ENCODE measurements at regions not wholly inside any gene's neighbourhood (a gene's known extent, or its start where the extent isn't known, plus 50 kb on each side); places are given as distances from the start of the nearest gene placed in this dataset.

- peak; percentile 95 for DNase-seq
Observed at GRCh38 chr7:21253740-21254687, 173.9 kb upstream of the SP4 start.

DNA sequence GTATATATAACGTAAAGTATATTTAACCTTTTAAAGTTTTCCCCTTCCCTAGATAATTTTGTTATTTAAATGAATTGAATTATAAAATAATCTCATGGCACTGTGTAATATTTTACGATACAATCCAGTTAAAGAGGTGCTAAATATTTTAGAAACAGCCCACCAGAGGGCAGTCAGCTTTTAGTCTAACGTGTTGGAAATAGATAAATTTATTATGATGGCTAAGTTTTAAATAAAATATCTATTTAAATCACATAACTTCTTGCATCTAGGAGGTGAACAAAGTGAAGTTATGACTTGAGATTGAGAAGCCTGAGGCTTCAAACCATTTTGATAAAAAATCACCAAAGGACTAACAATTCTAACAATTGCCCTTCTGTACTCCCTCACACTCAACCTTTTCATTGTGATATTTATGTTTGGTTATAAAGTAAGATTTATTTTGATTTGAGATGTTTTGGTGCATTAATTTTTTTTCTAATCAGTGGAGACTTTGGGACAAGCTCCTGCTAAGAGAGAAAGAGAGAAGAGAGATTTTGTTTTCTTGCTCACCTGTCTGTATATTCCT, 171.5 kb upstream of the SP4 start:
- peak; percentile 68 for DNase-seq

DNA sequence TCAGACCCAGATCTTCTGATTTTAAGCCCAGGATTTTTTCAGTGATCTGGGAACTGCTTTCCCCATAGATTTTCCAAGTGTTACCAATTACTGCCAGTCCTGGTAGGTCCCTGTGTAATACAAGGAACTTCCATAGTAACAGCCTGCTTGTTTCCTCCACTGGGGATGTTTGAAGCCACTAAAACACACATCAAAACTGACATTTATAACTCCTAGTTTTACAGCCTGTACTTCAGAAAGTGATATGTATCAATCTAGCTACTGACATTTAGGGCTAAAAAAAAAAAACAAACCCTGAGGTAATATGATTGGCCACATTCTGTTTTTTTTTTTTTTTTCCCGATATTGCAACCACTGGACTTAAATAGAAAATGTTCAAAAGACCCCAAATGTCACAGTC, 166.9 kb upstream of the SP4 start:
- DNase-seq, result no peak

DNA sequence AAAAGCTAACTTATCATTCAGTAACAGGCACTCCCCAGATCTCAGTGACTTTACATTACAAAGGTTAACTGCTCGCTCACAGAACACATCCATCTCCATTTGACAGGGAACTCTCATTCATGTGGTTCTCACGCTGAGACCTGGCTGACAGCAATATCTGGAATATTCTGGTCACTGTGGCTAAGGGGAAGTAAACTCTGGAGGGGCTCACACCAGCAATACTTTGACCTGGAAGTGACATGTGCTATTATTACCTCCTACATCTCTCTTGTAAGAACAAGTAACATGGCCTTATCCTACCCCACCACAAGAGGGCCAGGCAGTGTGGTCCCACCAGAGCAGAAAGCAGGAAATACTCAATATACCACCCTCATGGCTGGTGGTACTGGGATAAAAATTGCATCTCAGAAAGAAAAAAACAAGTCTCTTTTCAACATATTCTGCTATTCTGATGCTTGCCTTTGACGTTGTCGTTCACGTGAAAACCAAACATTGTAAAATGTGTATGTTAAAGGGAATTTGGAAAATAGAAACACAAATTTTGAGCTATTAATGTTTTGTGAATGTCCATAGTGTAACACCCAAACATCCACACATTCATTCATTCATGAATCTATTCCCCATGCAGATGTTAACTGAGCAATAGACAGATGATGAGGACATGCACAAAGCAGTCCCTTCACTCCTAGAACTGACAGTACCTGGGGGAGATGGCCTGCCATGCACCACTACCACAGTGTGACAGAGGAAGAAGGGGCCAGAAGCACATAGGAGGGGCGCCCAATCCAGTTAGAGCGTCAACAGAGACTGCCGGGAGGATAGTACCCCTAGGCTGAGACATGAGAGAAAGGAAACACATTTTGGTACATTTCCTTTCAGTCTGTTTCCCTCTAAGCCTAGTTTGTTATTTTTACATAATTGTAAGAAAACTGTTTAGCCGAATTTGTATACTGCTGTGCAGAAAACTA, 166.0 kb upstream of the SP4 start:
- peak; percentile 43 for DNase-seq

DNA sequence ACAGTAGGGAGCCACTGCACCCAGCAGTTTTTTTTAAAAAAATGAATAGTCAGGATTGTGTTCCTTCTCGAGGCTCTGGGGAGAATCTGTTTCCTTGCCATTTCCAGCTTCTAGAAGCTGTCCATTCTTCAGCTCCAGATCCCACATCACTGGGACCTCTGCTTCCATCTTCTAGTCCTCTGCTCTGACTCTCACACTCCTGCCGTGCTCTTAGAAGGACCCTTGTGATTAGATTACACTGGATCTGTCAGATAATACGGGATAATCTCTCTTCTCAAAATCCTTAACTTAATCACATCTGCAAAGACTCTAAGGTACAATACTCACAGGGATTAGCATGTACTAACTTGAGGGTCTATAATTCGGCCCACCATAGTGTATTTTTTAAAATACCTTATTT, 158.9 kb upstream of the SP4 start:
- no peak for DNase-seq

GRCh38 chr7:21276471-21277035, 151.3 kb upstream of the SP4 start:
- no peak for DNase-seq

- no peak for DNase-seq
Observed at GRCh38 chr7:21278944-21279343, 148.9 kb upstream of the SP4 start.

- no peak for DNase-seq
Observed at GRCh38 chr7:21281193-21281592, 146.7 kb upstream of the SP4 start.

GRCh38 chr7:21293771-21294170, 134.1 kb upstream of the SP4 start:
- no peak for DNase-seq

DNA sequence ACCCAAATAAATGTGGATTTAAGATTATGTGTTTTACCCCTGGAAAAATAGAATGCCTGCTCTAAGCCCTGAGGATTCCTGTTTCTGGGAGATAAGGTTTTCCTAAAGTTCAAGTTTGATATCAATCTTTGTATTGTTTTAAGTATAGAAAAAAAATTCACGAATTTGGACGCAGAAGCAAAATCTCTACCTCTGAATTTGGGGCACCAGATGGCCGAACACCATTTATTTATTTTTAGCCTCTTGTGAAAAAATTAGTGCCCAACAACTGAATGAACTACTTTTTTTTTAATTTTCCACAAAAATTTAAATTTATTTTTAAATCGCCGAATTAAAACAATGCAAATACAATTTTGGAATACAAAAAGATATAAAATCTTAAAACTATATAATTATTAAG, 128.1 kb upstream of the SP4 start:
- no peak for DNase-seq

- no peak for DNase-seq
Observed at GRCh38 chr7:21300692-21301091, 127.2 kb upstream of the SP4 start.

DNA sequence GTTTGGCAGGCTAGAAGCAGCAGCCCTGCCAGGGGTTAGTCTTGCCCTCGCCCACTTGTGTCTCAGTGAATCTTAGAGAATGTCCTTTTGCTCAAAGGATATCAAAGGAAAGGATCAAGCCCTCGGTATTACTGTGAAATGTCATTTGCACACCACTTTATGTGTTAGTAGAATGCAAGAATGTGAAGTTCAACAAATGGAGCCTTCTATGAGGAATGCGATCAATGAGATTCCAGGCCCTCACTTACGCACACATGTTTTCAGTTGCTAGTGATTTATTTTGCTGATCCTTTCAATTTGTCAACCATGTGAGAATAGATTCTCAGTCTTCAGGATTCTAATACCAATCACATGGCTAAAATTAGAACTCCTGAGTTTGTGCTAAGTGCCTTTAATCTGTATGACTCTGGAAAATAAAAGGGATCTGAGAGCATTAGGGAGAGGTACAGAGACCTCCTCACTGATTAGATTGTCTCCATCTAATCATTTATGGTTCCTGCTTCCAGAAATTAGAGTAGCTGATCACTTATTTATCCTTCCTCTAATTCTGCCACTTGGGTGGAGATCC, 123.0 kb upstream of the SP4 start:
- DNase-seq, result no peak

DNA sequence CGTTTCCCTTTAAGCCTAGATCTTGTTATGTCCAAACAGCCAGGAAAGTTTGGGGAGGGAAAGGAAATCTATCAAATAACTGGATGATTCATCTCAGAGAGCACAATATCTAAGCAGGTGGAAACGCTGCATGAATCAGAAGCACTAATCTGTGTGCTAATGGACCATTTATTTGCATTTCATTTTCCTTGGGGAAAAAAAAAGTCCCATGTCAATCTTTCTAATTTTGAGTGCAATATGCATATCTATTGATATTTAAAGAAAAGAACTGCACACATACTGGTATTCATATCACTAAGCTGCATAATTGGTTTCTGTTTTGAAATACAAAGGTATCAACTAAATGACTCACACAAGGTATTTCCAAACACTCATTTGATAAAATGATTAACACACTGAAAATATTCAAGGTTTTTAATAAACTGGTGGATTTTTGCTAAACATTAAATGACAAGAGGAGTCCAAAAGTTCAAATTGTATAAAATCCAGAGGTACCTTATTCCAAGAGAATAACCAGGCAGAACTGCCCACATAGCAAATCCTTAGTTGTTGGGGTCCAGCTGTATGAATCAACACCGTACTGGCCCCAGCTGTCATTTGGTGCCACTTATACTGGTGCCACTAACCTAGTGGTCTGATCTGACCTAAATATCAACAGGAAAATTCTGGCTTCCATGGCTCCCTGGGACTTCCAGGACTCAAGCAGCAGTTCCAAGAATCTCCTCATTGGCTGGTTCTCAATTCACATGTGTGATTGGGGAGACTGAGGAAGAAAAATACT, 122.2 kb upstream of the SP4 start:
- DNase-seq, result no peak

GRCh38 chr7:21314954-21315353, 112.9 kb upstream of the SP4 start:
- DNase-seq, result no peak

- DNase-seq, result peak; percentile 82
Observed at GRCh38 chr7:21317966-21318915, 109.6 kb upstream of the SP4 start.

GRCh38 chr7:21318916-21319270, 109.0 kb upstream of the SP4 start:
- no peak for DNase-seq

DNA sequence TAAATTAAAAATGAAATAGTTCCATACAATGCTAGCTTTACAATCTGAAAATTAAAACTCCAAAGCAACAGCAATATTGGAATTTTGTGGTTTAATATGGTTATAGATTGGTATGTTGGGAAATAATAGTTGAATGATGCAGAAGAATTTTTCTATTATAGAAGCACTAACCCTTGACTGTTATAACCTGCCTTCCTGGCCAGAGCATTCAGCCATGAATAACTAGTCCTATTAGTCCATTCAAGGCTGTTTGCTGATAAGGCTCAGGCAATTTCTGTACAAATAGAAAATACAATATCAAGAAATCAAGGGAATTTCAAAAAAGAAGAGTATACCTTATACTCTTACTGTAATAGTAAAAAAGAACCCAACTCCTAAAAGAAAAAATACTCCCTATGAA, 101.6 kb upstream of the SP4 start:
- no peak for DNase-seq

DNA sequence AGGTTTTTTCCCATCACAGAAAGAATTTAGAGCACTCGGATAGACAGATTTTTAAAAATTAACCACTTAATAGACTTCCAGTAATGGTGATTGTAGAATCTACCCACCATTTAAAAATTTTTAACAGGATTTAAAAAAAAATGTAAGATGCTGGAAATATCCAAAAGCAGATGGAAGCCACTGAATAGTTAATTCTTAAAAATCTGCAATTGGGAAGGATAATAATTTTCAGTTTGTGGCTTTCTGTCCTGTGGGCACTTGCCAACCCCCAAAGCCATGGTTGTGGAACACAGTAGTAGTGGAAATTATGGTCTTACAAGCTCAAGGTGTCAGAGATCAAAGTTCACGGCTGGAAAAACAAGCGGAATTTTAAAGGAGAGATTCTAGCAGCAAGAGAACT, 101.0 kb upstream of the SP4 start:
- DNase-seq, result no peak

GRCh38 chr7:21327422-21328409, 100.2 kb upstream of the SP4 start:
- DNase-seq, result no peak
